ENCODE measurements at regions not wholly inside any gene's neighbourhood (a gene's known extent, or its start where the extent isn't known, plus 50 kb on each side); places are given as distances from the start of the nearest gene placed in this dataset.
A peak's percentile ranks its signal among the peaks of the same experiment; 100 is the strongest.

- DNase-seq, result no peak
These were observed 396.9 kb downstream of the KCTD12 start for GRCh38 chr13:76489274-76489673.

GRCh38 chr13:76481738-76482137 lies 404.5 kb downstream of the KCTD12 start:
- no peak for DNase-seq

- DNase-seq, result no peak
These were observed 411.2 kb downstream of the KCTD12 start for GRCh38 chr13:76474966-76475365.

- DNase-seq, result peak; percentile 34
These were observed 411.8 kb downstream of the KCTD12 start for GRCh38 chr13:76474356-76474755.

GRCh38 chr13:76473552-76474134 lies 412.6 kb downstream of the KCTD12 start:
- DNase-seq, result peak; percentile 2

- DNase-seq, result no peak
These were observed 413.3 kb downstream of the KCTD12 start for GRCh38 chr13:76472916-76473315.

GRCh38 chr13:76471486-76471885 lies 414.7 kb downstream of the KCTD12 start:
- DNase-seq, result no peak

GRCh38 chr13:76470991-76471390 lies 415.2 kb downstream of the KCTD12 start:
- no peak for DNase-seq

- DNase-seq, result no peak
These were observed 420.2 kb downstream of the KCTD12 start for GRCh38 chr13:76466043-76466442.

- no peak for DNase-seq
These were observed 422.9 kb downstream of the KCTD12 start for GRCh38 chr13:76463314-76463713.

- DNase-seq, result no peak
These were observed 424.2 kb downstream of the KCTD12 start for GRCh38 chr13:76461999-76462398.

GRCh38 chr13:76461484-76461883 lies 424.7 kb downstream of the KCTD12 start:
- DNase-seq, result no peak

GRCh38 chr13:76459863-76460262 lies 426.3 kb downstream of the KCTD12 start:
- no peak for DNase-seq

- no peak for DNase-seq
These were observed 430.2 kb downstream of the KCTD12 start for GRCh38 chr13:76455960-76456359.

GRCh38 chr13:76454991-76455390 lies 431.2 kb downstream of the KCTD12 start:
- no peak for DNase-seq

- no peak for DNase-seq
These were observed 436.5 kb downstream of the KCTD12 start for GRCh38 chr13:76449716-76450115.

- no peak for DNase-seq
These were observed 440.0 kb downstream of the KCTD12 start for GRCh38 chr13:76446191-76446590.

- DNase-seq, result no peak
These were observed 445.6 kb downstream of the KCTD12 start for GRCh38 chr13:76440568-76440967.

GRCh38 chr13:76439546-76439945 lies 446.7 kb downstream of the KCTD12 start:
- no peak for DNase-seq

- no peak for DNase-seq
These were observed 448.2 kb downstream of the KCTD12 start for GRCh38 chr13:76438050-76438449.

- peak; percentile 33 for DNase-seq
These were observed 460.3 kb downstream of the KCTD12 start for GRCh38 chr13:76425935-76426334.

- no peak for DNase-seq
These were observed 465.2 kb downstream of the KCTD12 start for GRCh38 chr13:76421011-76421410.

GRCh38 chr13:76418404-76418803 lies 467.8 kb downstream of the KCTD12 start:
- DNase-seq, result no peak

GRCh38 chr13:76414320-76414719 lies 471.9 kb downstream of the KCTD12 start:
- DNase-seq, result no peak

- no peak for DNase-seq
These were observed 480.0 kb downstream of the KCTD12 start for GRCh38 chr13:76406243-76406642.

GRCh38 chr13:76398425-76398824 lies 487.8 kb downstream of the KCTD12 start:
- no peak for DNase-seq
